SU-DHL-6 (cell line): ENCODE measurements at regions not wholly inside any gene's neighbourhood (a gene's known extent, or its start where the extent isn't known, plus 50 kb on each side); places are given as distances from the start of the nearest gene placed in this dataset.

Experiments
- H2AFZ ChIP-seq: fragments of 200-600 bp; sonication (generic); 2 replicates; pipeline ENCODE4 v1.6.1; 2014; ENCODE audit warnings: low read depth, mild to moderate bottlenecking, moderate library complexity, mixed read lengths, antibody characterized with exemption, low read length; ENCODE audit not compliant: severe bottlenecking
- H3F3A ChIP-seq: fragments of 200-600 bp; shearing (Covaris generic); 2 replicates; pipeline ENCODE4 v1.6.0; 2016; ENCODE audit warnings: antibody characterized with exemption, mild to moderate bottlenecking; ENCODE audit not compliant: insufficient read depth
- H3K27ac ChIP-seq: fragments of 200-600 bp; sonication (generic); 2 replicates; pipeline ENCODE4 v1.5.1; 2016; ENCODE audit warnings: low read depth, mild to moderate bottlenecking, low read length, moderate library complexity, mixed read lengths
- H3K27me3 ChIP-seq: fragments of 200-600 bp; sonication (generic), shearing (Covaris generic); 2 replicates; pipeline ENCODE4 v1.6.0; 2014; ENCODE audit warnings: mild to moderate bottlenecking, low read length
- H3K36me3 ChIP-seq: fragments of 200-600 bp; sonication (generic); 2 replicates; pipeline ENCODE4 v1.6.1; 2014; ENCODE audit warnings: mild to moderate bottlenecking, low read length, mixed read lengths
- H3K4me2 ChIP-seq: fragments of 300-600, 200-600 bp; shearing (Covaris generic), sonication (generic); 2 replicates; pipeline ENCODE4 v1.6.0; 2014; ENCODE audit warnings: low read length, low read depth, mild to moderate bottlenecking; ENCODE audit not compliant: poor library complexity, severe bottlenecking
- H3K4me3 ChIP-seq: fragments of 200-600 bp; sonication (generic); 2 replicates; pipeline ENCODE4 v1.5.1; 2014; ENCODE audit warnings: antibody characterized with exemption, low read length, mild to moderate bottlenecking, mixed read lengths; ENCODE audit not compliant: insufficient read depth, poor library complexity, severe bottlenecking
- H3K79me2 ChIP-seq: fragments of 200-600 bp; sonication (generic); 2 replicates; pipeline ENCODE4 v1.6.1; 2014; ENCODE audit warnings: mild to moderate bottlenecking, low read length, moderate library complexity; ENCODE audit not compliant: insufficient read depth
- H3K9ac ChIP-seq: fragments of 200-600 bp; sonication (generic); 2 replicates; pipeline ENCODE4 v1.7.0; 2014; ENCODE audit warnings: mild to moderate bottlenecking, low read length
- H3K9me2 ChIP-seq: fragments of 200-600 bp; sonication (generic); replicated peaks from 2 replicates; pipeline ENCODE4 v1.6.1; 2014; ENCODE audit warnings: low read length; ENCODE audit not compliant: insufficient read depth
- H3K9me3 ChIP-seq: fragments of 200-600 bp; sonication (generic); 2 replicates; pipeline ENCODE4 v1.6.1; 2014; ENCODE audit warnings: low read length, mixed read lengths; ENCODE audit not compliant: insufficient read depth
- H4K20me1 ChIP-seq: fragments of 200-600 bp; sonication (generic); 2 replicates; pipeline ENCODE4 v1.6.1; 2014; ENCODE audit warnings: low read depth, mild to moderate bottlenecking, antibody characterized with exemption, low read length, moderate library complexity, mixed read lengths
- CTCF ChIP-seq: fragments of 200-600 bp; sonication (generic); IDR thresholded peaks from one replicate; pipeline ENCODE4 v1.5.1; 2017; ENCODE audit warnings: antibody characterized with exemption, mild to moderate bottlenecking, low read length, moderate library complexity; ENCODE audit not compliant: insufficient read depth, poor library complexity, severe bottlenecking
- EZH2phosphoT487 ChIP-seq: fragments of 200-600 bp; sonication (generic), shearing (Covaris generic); conservative IDR thresholded peaks from 2 replicates; pipeline ENCODE4 v1.6.1; 2018; ENCODE audit warnings: mild to moderate bottlenecking, antibody characterized with exemption, low read length, moderate library complexity, mixed read lengths

- TF ChIP-seq EZH2phosphoT487: no peak
- no peak for TF ChIP-seq CTCF
- Histone ChIP-seq H3K79me2 (no peaks in the 10 kb centered on the region), H3K27ac (no peak overlapping the region), H3K4me2 (no peak overlapping the region), H3K36me3 (no peaks in the 10 kb centered on the region), H3K27me3 (no peaks in the 10 kb centered on the region), H3F3A (no peaks in the 10 kb centered on the region), H4K20me1 (no peaks in the 10 kb centered on the region), H3K9me3 (no peaks in the 10 kb centered on the region), H3K9ac (no peak overlapping the region), H3K4me3 (no peak overlapping the region), H2AFZ (no peak overlapping the region), H3K9me2 (no peaks in the 10 kb centered on the region; the same call in 1 of the 2 replicates)
Measured at GRCh38 chr20:11181966-11182365, 508.2 kb upstream of the JAG1 start.

GRCh38 chr20:11182720-11183119 is 508.9 kb upstream of the JAG1 start:
- Histone ChIP-seq H3K36me3 (no peaks in the 10 kb centered on the region), H3K4me2 (no peak overlapping the region), H2AFZ (no peak overlapping the region), H3K9ac (no peak overlapping the region), H3K4me3 (no peak overlapping the region), H4K20me1 (no peaks in the 10 kb centered on the region), H3F3A (no peaks in the 10 kb centered on the region), H3K9me2 (no peaks in the 10 kb centered on the region; the same call in 1 of the 2 replicates), H3K27me3 (no peaks in the 10 kb centered on the region), H3K27ac (no peak overlapping the region), H3K9me3 (no peaks in the 10 kb centered on the region), H3K79me2 (no peaks in the 10 kb centered on the region)
- no peak for TF ChIP-seq CTCF
- TF ChIP-seq EZH2phosphoT487: no peak

GRCh38 chr20:11186301-11187008 is 512.7 kb upstream of the JAG1 start:
- H3K9ac ChIP-seq: no peak overlapping the region
- no peak overlapping the region for H2AFZ ChIP-seq
- no peaks in the 10 kb centered on the region for H3K9me3 ChIP-seq
- no peak for TF ChIP-seq EZH2phosphoT487
- TF ChIP-seq CTCF: no peak
- no peaks in the 10 kb centered on the region for H3K79me2 ChIP-seq
- H3F3A ChIP-seq: no peaks in the 10 kb centered on the region
- no peaks in the 10 kb centered on the region for H3K9me2 ChIP-seq
- no peaks in the 10 kb centered on the region for H3K36me3 ChIP-seq
- no peaks in the 10 kb centered on the region for H4K20me1 ChIP-seq
- no peaks in the 10 kb centered on the region for H3K27me3 ChIP-seq
- H3K4me3 ChIP-seq: no peak overlapping the region
- no peak overlapping the region for H3K4me2 ChIP-seq
- no peak overlapping the region for H3K27ac ChIP-seq
